ENCODE measurements at regions not wholly inside any gene's neighbourhood (a gene's known extent, or its start where the extent isn't known, plus 50 kb on each side); places are given as distances from the start of the nearest gene placed in this dataset.
"Not testable (repeated sequence)": the region's sequence is repeated elsewhere in the genome, so short reads cannot be mapped to it uniquely, and the experiment has no call there.

DNA sequence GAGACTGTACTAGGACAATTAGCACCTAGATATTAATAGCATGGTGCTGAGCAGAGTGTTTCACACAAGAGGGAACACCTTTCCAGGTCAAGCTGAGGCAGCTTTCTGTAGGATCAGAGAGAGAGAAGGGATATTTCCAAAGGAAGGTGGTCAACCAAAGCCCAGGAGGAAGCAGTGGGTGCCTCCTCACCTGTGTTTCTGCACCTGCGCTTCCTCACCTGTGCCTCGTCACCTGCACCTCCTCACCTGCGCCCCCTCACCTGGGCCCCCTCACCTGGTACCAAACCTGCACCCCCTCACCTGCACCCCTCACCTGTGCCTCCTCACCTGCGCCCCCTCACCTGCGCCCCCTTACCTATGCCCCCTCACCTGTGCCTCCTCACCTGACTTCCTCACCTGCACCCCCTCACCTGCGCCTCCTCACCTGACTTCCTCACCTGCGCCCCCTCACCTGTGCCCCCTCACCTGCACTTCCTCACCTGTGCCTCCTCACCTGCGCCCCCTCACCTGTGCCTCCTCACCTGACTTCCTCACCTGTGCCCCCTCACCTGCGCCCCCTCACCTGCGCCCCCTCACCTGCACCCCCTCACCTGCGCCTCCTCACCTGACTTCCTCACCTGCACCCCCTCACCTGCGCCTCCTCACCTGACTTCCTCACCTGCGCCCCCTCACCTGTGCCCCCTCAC, 67.9 kb downstream of the TTLL2 start:
- DNase-seq (ENCODE audit: low spot score): no peak
- no peak for ATAC-seq

GRCh38 chr6:167393731-167394130, 68.8 kb downstream of the TTLL2 start:
- ATAC-seq: no peak

DNA sequence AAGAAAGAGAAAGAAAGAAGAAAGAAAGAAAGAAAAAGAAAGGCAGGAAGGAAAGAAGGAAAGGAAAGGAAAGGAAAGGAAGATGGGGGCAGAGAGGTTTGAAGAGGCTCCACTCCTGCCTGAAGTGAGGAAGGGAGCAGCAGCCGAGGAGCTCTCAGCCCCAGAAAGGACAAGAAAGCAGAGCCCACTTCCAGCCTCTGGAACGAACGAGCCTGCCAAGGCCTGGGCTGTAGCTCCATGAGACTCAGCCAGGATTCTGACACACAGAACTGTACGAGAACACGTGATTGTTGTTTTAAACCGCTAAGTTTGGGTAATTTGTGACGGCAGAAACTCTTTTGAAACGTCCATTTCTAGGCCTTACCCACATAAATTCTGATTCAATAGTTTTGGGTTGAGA, 69.5 kb downstream of the TTLL2 start:
- DNase-seq (ENCODE audit: low spot score): no peak
- ATAC-seq: no peak

More at GRCh38 chr6:167393731-167394130, 68.8 kb downstream of the TTLL2 start:
- DNase-seq (ENCODE audit: low spot score): no peak

DNA sequence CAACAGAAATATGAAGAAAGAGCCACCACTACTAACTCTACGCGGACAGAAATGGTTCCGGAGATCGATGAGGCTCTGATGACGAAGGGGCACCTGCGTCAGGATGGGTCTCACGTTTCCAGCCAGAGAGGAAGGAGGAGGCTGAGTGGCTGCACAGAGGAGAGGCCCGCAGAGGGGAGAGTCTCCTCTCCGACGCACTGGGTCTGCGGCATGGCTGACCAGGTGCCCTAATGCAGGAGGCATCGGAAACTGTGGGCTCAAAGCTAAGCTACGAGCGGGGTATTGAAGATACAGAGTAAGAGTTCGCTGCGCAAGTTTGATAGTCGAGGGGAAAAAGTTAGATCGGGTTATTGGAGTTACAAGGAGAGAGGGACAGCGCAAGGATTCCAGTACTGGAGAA, 69.9 kb downstream of the TTLL2 start:
- ATAC-seq (no peak), DNase-seq (ENCODE audit: low spot score) (no peak)

DNA sequence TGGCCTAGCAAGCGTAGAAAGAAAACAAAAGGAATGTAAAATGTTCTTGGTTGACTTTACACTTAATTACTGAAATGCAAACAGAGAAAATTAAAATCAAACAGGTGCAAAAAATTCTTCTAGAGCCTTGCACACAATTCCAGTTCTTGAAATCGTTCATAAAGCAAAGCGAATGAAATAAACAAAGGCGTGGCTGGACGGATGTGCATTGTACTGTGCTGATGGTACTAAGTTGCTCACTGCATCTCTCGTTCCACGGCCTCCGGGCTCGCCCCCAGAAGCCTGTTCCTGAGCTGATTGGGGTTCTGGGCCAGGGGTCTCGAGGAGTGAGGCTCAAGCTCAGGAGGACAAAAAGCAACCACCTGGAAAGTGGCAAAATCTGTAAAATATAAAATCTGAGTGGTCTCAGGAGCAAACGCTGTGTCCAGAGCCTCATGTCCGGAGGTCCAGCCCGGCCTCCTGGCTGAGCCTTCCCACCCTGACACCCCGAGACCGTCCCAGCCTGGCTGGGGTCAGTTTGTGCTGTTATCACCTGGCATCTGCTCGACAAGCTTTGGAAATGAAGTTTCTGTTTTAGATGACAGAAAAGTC, 71.3 kb downstream of the TTLL2 start:
- no peak for ATAC-seq
- DNase-seq (ENCODE audit: low spot score): no peak

DNA sequence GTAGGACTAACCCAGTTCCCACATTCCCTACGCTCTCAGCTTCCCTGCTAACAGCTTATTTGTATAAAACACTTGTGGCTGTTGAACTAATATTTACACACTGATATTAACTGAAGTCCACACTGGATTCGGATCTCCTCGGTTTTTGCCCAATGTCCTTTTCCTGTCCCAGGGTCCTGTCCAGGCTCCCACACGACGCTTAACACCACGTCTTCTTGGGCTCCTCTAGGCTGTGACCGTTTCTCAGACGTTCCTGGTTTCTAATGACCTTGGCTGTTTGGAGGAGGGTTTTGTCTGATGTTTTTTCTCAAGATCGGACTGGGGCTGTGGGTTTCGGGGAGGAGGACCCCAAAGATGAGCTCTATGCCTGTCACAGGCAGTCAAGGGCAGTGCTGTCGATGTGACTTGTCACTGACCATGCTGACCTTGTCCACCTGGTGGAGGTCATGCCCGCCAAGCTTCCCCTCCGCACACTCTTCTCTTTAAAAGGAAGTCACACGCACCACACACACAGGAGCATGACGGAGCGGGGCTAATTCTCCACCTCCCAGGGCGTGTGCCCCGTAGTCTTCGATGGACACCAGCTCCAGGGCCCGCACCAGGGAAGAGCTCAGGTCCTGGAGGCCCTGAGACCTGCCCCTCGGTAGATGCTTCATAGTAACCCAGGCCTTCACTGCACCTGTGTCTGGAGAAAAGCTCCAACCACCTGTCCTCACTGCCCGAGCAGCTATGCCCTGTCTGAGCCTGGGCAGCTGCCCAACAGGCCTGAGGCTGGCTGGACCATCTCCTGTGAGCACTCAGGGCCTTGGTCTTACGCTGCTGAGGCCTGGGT, 72.0 kb downstream of the TTLL2 start:
- DNase-seq (ENCODE audit: low spot score) (no peak), ATAC-seq (peak; percentile 68)

- DNase-seq (ENCODE audit: low spot score) (no peak), ATAC-seq (no peak)
Measured at GRCh38 chr6:167397712-167398111, 72.8 kb downstream of the TTLL2 start.

DNA sequence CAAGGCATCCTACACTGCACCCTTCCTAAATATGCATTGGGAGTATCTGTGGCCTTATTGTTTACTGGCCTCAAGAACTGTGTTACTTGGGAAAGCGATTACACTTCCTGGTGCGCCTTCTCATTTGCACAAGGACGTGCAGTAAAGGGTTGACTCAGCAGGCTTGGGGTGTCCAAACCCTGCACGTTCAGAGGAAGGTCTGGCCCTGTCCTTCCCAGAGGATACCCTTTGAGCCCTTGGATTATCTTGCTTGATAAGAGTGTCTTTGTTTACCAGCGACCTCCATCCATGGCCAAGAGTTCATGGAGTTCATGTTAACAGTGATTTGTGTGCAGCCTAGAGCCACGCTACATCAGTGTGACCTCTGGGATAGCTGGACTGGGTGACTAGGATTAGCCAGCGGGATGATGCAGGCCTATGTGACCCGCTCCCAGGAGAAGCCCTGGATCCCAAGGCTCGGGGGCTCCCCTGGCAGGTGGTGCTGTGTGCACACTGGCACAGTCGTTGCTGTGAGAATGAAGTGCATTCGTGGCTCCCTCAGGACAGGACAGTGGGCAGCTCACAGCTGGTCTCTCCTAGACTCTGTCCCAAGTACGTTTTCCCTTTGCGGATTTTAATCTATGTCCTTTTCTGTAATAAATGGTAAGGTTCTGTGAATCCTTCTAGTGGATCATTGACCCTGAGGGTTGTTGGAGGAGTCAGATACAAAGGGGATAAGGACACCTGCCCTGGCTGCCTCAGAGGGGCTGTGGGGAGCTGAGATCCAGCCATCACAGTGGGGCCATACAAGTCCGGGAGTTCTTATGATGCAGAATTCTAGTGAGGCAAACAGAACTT, 73.5 kb downstream of the TTLL2 start:
- ATAC-seq: peak; percentile 82
- DNase-seq (ENCODE audit: low spot score): peak; percentile 83

DNA sequence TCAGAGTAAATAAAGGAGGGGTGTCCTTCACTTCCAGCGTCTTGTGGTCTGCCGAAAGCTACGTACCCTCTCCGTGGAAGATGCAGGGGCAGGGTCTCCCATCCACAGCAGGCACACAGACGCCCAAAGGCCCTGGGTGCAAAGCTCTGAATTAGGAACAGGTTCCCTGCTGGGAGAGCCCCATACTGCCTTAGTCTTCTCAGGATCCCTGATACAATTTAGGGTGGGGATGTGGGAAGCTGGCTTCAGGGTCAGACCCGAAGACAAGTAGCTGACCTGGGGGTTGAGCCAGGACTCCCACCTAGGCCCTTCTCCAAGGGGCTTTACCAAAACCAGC, 74.1 kb downstream of the TTLL2 start:
- no peak for ATAC-seq
- DNase-seq (ENCODE audit: low spot score): no peak

DNA sequence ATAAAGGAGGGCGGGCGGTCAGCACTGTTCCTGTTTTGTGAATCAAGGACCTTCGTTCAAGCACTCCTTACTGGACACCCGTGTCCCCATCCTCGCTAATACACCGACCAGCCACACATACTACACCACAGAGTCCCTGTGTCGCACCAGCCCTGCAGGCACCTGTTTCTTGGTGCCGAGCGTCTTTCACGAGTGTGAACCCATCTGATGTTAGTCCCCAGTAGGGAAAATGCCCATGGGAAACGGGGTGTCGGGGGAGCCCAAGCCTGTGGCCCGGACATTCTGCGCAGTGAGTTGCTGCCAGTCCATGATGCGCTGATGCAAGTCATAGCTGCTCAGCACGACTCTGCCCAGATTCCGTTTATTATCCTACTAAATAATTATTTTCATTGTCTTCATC, 74.7 kb downstream of the TTLL2 start:
- no peak for ATAC-seq
- DNase-seq (ENCODE audit: low spot score): no peak

GRCh38 chr6:167400482-167401138, 75.7 kb downstream of the TTLL2 start:
- DNase-seq (ENCODE audit: low spot score): no peak

DNA sequence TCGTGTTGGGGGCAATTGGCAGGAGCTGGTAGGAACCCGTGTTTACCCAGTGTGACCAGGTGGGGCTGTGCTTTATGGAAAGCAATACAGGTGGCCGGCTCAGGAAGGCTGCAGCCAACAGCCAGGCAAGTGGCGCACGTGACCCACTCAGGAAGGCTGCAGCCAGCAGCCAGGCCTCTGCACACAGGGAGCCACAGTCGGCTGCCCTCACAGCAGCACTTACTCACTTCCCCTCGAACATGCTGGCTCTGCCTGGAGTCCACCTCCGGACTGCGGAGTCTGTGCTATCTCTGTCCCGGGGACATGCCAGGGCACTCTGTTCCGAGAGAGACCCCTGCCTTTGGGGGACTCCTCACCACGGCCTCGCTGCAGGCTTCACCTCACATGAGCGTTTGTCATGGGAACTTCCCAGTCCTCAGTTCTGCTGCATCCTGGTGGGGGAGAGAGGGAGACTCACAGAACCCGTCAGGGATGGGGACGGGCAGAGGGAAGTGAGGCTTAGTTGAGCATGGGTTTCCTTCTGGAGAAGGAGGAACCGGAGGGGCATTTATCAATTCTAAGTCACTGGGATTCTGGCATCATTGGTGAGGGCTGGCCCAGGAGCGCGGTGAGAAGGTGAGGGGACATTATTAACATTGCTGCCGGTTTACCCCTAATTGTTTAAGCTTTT, 76.8 kb downstream of the TTLL2 start:
- DNase-seq (ENCODE audit: low spot score) (no peak), ATAC-seq (peak; percentile 4)

More at GRCh38 chr6:167400482-167401138, 75.7 kb downstream of the TTLL2 start:
- ATAC-seq: no peak

GRCh38 chr6:167402195-167402686, 77.4 kb downstream of the TTLL2 start:
- no peak for ATAC-seq
- DNase-seq (ENCODE audit: low spot score): no peak

DNA sequence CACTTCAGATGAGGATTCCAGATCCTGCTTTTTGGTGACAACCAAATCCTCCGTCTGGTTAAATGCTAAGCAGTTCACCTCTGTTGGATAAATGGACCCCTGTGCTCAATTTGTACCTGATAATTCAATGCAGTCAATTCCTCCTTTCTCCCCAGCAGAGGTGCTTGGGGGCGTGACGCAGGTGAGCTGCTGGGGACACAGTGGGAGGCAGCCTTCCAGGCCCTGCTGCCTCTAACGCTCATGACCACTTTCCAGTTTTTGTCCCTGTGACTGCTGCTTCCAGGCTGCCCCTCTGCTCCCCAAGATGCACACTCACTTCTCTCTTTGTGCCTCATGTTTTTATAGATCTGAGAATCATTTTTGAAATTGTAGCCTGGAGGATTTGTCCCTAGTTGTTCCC, 78.5 kb downstream of the TTLL2 start:
- DNase-seq (ENCODE audit: low spot score) (no peak), ATAC-seq (no peak)

GRCh38 chr6:167404385-167405049, 79.6 kb downstream of the TTLL2 start:
- ATAC-seq: no peak
- DNase-seq (ENCODE audit: low spot score): no peak

- ATAC-seq: no peak
- no peak for DNase-seq (ENCODE audit: low spot score)
Measured at GRCh38 chr6:167405778-167406532, 81.1 kb downstream of the TTLL2 start.

DNA sequence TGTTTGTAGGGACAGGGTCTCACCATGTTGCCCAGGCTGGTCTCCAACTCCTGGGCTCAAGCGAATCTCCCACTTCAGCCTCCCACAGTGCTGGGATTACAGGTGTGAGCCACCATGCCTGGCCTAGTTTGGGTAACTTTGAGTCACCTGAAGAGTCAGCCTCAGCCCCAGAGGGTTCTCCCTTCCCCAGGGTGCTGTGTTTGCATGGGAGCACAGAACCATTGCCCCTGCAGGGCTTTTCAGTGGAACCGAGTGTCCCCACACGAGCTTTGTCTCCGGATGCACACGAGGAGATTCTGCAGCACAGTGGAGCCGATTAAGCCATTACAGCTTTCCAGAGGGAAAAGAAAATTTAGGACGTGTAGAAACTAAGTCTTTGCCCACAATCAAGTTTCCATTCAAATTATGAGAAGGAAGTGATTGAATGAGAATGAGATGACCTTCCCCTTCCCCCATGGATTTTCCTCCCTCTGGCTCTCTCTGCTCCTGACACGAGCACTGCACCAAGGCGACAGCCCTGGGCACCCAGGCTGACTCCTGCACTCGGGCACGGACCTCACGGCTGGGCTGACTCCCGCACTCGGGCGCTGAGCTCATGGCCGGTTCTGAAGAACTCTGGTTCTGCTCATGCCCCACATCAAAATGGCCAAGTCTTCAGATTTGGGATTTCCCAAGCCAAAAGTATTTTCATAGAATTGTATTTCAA, 81.8 kb downstream of the TTLL2 start:
- DNase-seq (ENCODE audit: low spot score): not testable (repeated sequence)

More for the DNA sequence above, 81.8 kb downstream of the TTLL2 start:
- not testable (repeated sequence) for ATAC-seq
